GM12872 (cell line): ENCODE measurements at regions not wholly inside any gene's neighbourhood (a gene's known extent, or its start where the extent isn't known, plus 50 kb on each side); places are given as distances from the start of the nearest gene placed in this dataset.

Experiments
- CTCF ChIP-seq: IDR thresholded peaks from 3 replicates; pipeline ENCODE4 v1.5.1; 2011; ENCODE audit warnings: low read depth, mild to moderate bottlenecking, low read length, moderate library complexity; ENCODE audit not compliant: insufficient read depth

- no peak for TF ChIP-seq CTCF
Observed at GRCh38 chr6:145561095-145562072, 173.9 kb downstream of the EPM2A start.

- TF ChIP-seq CTCF, result no peak
Observed at GRCh38 chr6:145562771-145563615, 172.3 kb downstream of the EPM2A start.

- no peak for TF ChIP-seq CTCF
Observed at GRCh38 chr6:145564553-145564952, 170.8 kb downstream of the EPM2A start.

- TF ChIP-seq CTCF, result no peak
Observed at GRCh38 chr6:145567684-145568252, 167.6 kb downstream of the EPM2A start.

- TF ChIP-seq CTCF, result no peak
Observed at GRCh38 chr6:145569140-145569539, 166.2 kb downstream of the EPM2A start.
